Renal cortex interstitium (tissue), 11 donors: ENCODE measurements at regions not wholly inside any gene's neighbourhood (a gene's known extent, or its start where the extent isn't known, plus 50 kb on each side); places are given as distances from the start of the nearest gene placed in this dataset.

Source experiments
- DNase-seq, 11 donors: peaks; one replicate each; pipeline ENCODE4 v3.0.0-alpha.2; 2013; ENCODE audit warnings: low read depth in 9 of 11, low spot score in 4 of 11; ENCODE audit errors: extremely low read depth in 1 of 11

DNA sequence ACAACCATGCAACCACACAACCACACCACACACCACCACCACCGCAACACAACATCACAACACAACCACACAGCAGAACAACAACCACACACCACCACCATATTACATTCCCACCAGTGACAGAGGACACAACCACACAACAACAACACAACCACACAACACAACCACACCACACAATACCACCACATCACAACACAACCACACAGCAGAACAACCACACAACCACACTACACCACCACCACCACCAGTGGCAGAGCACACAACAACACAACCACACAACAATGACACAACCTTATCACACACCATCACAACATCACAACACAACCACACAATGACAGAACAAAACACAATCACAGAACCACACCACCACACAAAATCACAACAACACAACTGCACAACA, 313.0 kb upstream of the MYT1L start:
- no peak for DNase-seq

GRCh38 chr2:2642906-2643890, 312.1 kb upstream of the MYT1L start:
- DNase-seq, result no peak

DNA sequence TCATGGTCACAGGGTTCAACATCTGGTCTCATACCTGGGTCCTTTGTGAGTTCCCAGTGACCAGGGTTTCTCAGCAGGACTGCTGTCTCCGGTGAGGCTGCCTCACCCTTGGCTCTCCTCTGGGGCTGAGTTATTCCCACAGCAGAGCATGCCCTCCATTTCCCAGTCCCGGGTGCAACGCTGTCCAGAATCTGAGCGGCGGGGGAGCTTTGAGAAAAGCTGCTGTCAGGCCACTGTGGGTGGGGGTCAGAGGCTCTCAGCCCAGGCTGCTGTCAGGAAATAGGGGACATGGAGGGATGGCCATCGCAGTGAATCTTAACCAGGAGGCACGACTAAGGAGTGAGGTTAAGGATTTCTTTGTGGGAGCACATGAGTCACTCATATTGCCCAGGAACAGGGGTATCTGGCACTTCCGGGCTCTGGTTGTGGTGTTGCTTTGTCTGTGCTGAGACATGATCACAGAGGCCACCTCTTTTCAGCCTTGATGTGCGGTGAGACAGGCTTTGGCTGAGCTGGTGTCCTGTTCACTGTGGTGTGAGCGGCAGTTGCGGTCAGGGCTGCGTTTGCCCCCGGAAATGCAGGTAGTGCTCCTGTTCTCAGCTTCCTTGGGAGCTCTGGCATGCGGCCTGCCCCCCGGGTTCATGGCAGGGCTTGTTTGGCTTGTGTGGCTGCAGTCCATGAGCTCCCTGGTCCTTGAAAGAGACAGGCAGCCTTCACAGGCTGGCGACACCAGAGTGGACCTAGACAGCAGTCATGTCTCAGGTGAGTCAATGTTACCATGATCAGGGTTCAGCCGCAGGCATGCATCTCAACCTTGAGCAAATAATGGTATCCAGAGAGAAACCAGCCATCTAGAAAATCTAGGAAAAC, 310.7 kb upstream of the MYT1L start:
- DNase-seq, result no peak

DNA sequence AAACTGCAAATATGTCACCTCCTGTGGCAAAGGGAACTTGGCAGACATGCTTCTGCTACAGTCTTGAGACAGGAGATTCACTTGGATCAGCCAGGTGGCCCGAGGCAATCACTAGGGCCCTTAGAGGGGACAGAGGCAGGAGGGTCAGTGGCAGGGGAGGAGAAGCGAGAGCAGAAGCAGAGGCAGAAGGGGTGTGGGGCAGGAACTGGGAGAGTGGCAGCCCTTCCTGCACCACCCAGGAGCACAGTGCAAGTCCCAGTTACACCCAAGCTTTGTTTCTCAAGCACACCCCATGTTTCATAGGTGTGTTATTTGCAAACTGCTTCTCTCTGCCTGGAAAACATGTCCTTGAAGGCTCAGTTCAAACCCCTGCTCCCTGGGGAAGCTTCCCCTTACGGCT, 309.7 kb upstream of the MYT1L start:
- no peak for DNase-seq

- no peak for DNase-seq
These were observed 309.3 kb upstream of the MYT1L start for GRCh38 chr2:2640371-2640770.

DNA sequence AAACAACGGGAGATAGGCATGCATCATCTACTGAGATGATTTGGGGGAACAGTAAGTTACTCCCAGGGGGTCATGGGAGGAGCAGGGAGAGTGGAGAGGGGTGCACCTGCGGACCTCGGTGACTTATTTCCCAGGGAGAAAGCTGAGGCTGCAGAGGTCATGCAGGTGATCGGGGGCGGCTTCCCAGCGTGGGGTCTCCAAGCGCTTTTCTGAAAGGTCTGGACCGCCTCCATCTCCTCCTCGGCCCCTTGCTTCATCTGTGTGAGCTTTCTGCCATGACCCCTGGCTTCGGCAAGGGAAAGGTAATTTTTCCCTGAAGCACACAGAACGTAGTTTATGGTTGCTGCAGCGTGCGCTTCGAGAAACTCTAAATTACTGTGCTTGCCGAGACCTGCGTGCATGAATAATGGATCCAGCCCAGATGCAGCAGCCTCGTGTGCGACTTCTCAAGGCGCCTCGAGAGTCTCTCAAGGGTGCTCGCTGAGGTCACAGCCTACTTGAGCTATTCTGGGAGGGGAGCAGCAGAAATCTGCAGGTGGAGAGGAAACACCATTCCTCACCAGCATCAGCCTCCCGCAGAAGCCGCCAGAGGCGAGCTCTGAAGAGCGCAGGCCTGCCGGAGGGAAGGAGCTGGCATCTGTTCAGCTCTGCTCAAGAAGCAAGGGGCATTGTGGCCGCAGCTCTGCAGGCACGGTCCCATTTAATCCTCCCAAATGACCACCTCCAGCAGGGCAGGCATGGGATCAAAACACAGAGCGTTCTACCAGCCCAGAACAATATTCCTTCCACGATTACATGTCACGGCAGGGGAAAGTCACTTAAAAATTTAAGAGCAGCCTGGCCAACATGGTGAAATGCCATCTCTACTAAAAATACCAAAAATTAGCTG, 308.4 kb upstream of the MYT1L start:
- DNase-seq, result no peak

DNA sequence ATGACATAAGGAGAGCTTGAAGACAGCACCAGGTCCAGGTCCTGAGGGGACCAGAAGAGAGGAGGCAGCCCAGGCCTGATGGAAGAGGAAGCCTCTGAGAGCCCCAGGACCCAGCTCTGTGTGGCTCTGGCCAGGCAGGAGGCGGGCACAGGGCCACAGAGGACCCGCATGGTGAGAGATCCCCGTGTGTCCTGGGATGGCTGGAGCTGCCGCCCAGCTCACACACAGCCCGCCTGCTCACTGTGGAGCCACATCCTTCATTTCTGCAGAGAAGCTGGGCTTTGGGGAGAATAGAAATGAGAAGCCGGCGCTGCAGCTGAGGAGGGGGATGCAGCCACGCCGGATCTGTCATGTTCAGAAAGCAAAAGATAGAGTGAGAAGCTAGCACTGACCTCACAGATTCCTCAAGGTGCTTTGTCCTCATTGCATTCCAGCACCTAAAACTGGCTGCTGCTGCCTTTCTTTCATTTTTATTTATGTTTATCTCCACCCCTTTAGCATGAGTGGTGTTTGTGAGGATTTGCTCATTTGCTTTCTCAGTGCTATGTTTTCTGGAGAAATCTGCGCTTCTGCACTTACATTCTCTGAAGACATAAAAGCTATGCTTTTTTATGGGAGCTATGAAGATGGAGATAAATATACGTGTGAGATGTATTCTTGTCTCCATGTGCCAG, 307.6 kb upstream of the MYT1L start:
- no peak for DNase-seq

DNA sequence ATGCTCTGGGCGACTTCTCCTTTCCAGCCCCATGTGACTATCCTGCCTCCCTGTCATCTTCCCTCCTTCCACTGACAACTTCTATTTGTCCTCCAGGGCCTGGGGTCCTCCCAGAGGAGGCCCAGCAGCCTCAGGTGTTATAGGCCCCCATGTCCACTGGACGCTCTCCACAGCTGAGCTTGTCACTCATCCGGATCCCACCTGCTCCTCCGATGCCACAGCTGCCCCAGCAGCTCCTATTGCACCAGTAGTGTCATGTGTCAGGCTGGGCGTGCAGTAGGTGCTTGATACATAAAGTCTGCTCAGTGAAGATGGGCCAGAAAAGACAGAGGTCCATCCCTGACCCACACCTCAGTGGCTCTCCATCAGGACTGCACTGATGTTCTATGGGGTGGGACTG, 305.7 kb upstream of the MYT1L start:
- no peak for DNase-seq

DNA sequence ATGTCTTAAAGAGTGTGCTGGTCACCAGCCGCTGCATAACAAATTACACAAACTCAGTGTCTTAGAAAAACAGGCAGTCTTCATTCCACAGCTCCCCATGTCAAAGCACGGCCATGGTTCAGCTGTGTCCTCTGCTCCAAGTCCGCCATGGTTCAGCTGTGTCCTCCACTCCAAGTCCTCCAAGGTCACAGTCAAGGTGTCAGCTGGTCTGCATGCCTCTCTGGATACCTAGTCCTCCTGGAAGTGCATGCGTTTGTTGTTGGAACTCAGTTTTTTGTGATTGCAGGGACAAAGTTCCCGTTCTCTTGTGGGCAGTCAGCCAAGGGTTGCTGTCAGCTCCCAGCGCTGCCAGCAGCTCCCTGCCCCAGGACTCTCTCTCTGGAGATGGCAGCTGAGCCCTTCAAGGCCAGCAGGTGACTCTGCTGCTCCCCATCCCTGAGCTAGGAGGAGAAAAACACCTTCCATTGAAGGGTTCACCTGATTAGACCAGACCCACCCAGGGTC, 304.0 kb upstream of the MYT1L start:
- no peak for DNase-seq

DNA sequence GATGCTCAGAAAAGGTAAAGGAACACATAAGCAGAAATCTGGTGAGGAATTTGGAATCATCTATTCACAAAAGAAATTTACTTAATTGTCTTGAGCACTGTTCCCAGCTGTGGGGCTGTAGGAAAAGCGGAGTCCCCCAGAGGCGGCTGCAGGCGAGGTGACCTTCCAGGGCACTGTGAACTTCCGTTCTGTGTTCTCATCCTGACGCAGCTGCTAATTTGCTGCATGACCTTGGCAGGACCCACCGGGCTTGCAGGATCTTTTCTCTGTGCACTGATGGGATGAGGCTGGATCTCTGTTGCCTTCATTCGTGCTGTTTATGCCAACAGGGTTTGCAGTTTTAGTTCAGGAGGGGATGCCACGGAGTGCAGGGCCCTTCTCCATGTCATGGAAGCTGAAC, 301.9 kb upstream of the MYT1L start:
- DNase-seq, result no peak

DNA sequence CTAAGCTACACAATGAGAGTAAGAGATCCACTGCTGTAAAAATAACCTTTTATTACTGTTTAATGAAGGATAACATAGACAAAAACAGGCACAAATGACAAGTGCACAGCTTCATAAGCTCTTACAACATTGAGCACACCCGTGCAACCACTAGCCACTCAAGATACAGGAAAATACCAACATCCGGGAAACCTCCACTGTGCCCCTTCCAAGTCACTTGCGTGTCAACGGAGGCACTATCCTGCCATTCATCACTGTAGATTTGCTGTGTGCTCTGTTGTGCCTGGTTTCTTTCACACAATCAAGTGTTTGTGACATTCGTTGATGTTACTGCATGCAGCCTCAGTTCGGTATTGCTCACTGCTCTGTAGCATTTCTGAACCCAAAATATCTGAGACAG, 292.9 kb upstream of the MYT1L start:
- no peak for DNase-seq

GRCh38 chr2:2621855-2622254, 290.8 kb upstream of the MYT1L start:
- no peak for DNase-seq

DNA sequence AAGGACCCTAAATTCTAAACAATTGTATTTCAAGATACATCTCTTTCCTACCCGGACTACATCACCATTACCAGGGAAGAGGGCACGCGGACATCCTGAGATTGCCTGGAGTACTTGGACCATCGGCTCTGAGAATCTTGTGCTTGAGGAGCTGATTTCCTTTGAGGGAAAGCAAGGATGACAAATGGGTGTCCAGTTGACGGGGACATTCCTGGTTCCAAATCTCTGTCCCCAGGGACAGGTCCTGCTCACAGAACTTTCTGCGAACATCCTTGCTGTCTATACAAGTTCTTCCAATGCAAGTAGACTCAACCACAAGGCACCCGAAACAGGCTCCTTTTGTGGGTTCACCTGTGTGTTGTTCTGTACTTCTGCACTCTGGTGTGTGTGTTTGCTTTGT, 289.5 kb upstream of the MYT1L start:
- no peak for DNase-seq

GRCh38 chr2:2619995-2620394, 288.9 kb upstream of the MYT1L start:
- DNase-seq, result no peak

- peak in 5 of 11 donors; percentile 13 to 54 (median 48) for DNase-seq
These were observed 283.4 kb upstream of the MYT1L start for GRCh38 chr2:2614452-2614851.

GRCh38 chr2:2613279-2614199, 282.5 kb upstream of the MYT1L start:
- DNase-seq, result peak; percentile 83 to 96 (median 91)

GRCh38 chr2:2610751-2611150, 279.7 kb upstream of the MYT1L start:
- no peak for DNase-seq
